GM23248 (cell line): ENCODE measurements at regions not wholly inside any gene's neighbourhood (a gene's known extent, or its start where the extent isn't known, plus 50 kb on each side); places are given as distances from the start of the nearest gene placed in this dataset.

Experiments used
- DNase-seq: peaks from one replicate; pipeline ENCODE4 v3.0.0-alpha.2; 2015
- H2AFZ ChIP-seq: fragments of 200-600 bp; sonication (generic); 2 replicates; pipeline ENCODE4 v1.6.1; 2016; ENCODE audit warnings: antibody characterized with exemption
- H3F3A ChIP-seq: fragments of 200-600 bp; sonication (generic); 2 replicates; pipeline ENCODE4 v1.6.1; 2016; ENCODE audit warnings: mild to moderate bottlenecking, antibody characterized with exemption, mixed run types; ENCODE audit not compliant: insufficient read depth
- H3K27ac ChIP-seq: fragments of 200-600 bp; sonication (generic); 2 replicates; pipeline ENCODE4 v1.5.1; 2016; ENCODE audit warnings: mild to moderate bottlenecking
- H3K27me3 ChIP-seq: fragments of 200-600 bp; sonication (generic); replicated peaks from 2 replicates; pipeline ENCODE4 v1.6.1; 2016; ENCODE audit warnings: mild to moderate bottlenecking; ENCODE audit not compliant: insufficient read depth
- H3K36me3 ChIP-seq: fragments of 200-600 bp; sonication (generic); 2 replicates; pipeline ENCODE4 v1.6.1; 2016; ENCODE audit warnings: low read depth, mild to moderate bottlenecking
- H3K4me1 ChIP-seq: fragments of 200-600 bp; sonication (generic); 2 replicates; pipeline ENCODE4 v1.6.1; 2016; ENCODE audit warnings: mild to moderate bottlenecking; ENCODE audit not compliant: insufficient read depth
- H3K4me2 ChIP-seq: fragments of 200-600 bp; sonication (generic); one replicate; pipeline ENCODE4 v1.6.1; 2016; ENCODE audit warnings: mild to moderate bottlenecking; ENCODE audit not compliant: unreplicated experiment
- H3K4me3 ChIP-seq: fragments of 200-600 bp; sonication (generic); 2 replicates; pipeline ENCODE4 v1.5.1; 2016; ENCODE audit warnings: mild to moderate bottlenecking
- H3K79me2 ChIP-seq: fragments of 200-600 bp; sonication (generic); 2 replicates; pipeline ENCODE4 v1.6.1; 2016; ENCODE audit warnings: mild to moderate bottlenecking; ENCODE audit not compliant: insufficient read depth
- H3K9ac ChIP-seq: fragments of 200-600 bp; sonication (generic); 2 replicates; pipeline ENCODE4 v1.6.1; 2016; ENCODE audit warnings: mild to moderate bottlenecking
- H3K9me2 ChIP-seq: fragments of 200-600 bp; sonication (generic); 2 replicates; pipeline ENCODE4 v1.6.1; 2016; ENCODE audit warnings: mixed run types, mild to moderate bottlenecking, moderate library complexity; ENCODE audit not compliant: insufficient read depth
- H3K9me3 ChIP-seq: fragments of 200-600 bp; sonication (generic); one replicate; pipeline ENCODE4 v1.6.1; 2017; ENCODE audit warnings: low read depth
- H4K20me1 ChIP-seq: fragments of 200-600 bp; sonication (generic); 2 replicates; pipeline ENCODE4 v1.6.0; 2016; ENCODE audit not compliant: insufficient read depth
- EZH2 ChIP-seq: fragments of 200-600 bp; sonication (generic); IDR thresholded peaks from 2 replicates; pipeline ENCODE4 v1.6.1; 2018; ENCODE audit warnings: antibody characterized with exemption, mild to moderate bottlenecking; ENCODE audit not compliant: insufficient read depth, poor library complexity, severe bottlenecking
- EZH2phosphoT487 ChIP-seq: fragments of 200-600 bp; sonication (generic); IDR thresholded peaks from 2 replicates; pipeline ENCODE4 v1.6.1; 2018; ENCODE audit warnings: antibody characterized with exemption, moderate library complexity, mild to moderate bottlenecking, low read depth; ENCODE audit not compliant: insufficient read depth
- WGBS, 2 experiments: methylation state at CpG; one replicate each; pipeline ENCODE4 v1.1.6; 2015 to 2017; ENCODE audit warnings: low lambda C conversion rate in 2 of 2, low coverage in 1 of 2; ENCODE audit errors: missing lambda C conversion rate in 2 of 2; 5-methylcytosine and 5-hydroxymethylcytosine counted together
- in situ Hi-C: fragments of 300-500 bp; cut with MboI; formaldehyde crosslinking; loops from 2 replicates; pipeline ENCODE4 v1.15.0; 2020

DNA sequence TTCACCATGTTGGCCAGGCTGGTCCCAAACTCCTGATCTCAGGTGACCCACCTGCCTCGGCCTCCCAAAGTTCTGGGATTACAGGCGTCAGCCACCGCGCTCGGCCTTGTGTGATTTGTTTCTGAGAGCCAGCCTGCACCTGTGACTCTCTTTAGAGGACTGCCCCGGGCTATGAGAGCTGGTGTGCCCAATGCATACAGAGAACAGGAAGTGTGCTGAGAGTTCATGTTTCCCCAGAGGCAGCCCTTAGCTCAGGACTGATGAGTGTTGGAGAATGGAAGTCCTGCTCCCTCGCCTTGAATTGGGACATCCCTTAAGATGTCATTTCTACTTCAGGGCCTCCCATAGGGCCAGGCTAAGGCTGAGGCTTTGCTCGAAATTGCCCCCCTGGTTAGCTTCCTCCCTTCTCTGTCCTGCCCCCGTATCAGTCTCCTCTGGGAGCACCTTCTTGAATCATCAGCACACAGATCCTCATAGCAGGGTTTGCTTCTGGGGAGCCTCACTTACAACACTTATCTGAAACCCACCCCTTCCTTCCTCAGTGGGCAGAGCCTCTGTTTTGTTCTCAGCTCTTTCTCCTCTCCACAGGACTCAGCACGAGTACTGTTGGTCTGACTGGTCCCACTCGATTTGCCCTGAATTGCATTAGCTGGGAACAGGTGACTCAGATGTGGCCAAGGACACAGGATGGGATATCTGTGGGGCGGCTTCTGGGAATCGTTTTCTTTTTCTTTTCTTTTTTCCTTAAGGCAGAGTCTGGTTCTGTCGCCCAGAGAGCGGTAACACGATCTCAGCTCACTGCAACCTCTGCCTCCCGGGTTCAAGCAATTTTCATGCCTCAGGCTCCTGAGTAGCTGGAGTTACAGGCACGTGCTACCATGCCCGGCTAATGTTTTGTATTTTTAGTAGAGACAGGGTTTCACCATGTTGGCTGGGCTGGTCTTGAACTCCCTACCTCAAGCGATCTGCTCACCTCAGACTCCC is 80.1 kb downstream of the UBIAD1 start:
- Histone ChIP-seq H2AFZ (no peak overlapping the region), H3K9me2 (no peaks in the 10 kb centered on the region), H3K27me3 (no peaks in the 10 kb centered on the region), H3K27ac (no peak overlapping the region), H3K79me2 (no peaks in the 10 kb centered on the region), H3K4me3 (no peak overlapping the region), H4K20me1 (no peaks in the 10 kb centered on the region), H3F3A (no peaks in the 10 kb centered on the region), H3K9ac (no peak overlapping the region), H3K4me2 (no peak overlapping the region), H3K4me1 (no peaks in the 10 kb centered on the region), H3K36me3 (no peaks in the 10 kb centered on the region), H3K9me3 (no peaks in the 10 kb centered on the region)
- no peak for DNase-seq
- WGBS, 2 experiments = 57% methylated on average over 20 of the region's 20 CpGs
- no peak for TF ChIP-seq EZH2phosphoT487
- TF ChIP-seq EZH2 = no peak
- in situ Hi-C loops = no loop called here

DNA sequence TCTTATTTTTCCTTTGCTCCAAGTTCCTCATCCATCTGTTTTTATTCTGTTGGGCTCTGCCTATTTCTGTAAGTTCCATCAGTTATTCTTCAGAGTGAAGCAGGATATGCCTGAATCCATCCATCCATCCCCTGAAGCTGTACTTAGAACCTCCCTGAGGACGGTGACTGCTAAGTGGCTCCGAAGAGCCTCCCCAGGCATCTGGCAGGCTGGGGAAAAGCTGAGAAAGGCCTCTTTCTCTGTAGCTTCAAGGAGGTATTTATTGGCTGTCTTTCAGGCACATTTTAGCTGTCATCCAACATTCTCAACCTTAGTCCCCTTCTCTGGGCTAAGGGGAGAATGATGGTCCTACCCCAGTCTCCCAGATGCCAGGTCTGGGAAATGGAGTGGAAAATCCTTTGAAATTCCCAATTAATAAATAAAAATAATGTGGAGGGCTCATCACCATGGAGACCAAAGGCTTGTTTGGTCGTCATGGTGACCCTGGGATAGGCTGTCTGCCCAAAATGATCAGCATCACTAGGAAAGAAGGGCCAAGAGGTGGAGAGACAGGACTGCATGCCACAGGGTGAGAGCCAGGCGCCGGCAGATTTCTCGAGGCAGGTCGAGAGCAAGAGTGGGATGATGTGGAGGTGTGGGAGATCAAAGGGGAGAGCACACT is 82.0 kb downstream of the UBIAD1 start:
- no peak for DNase-seq
- Histone ChIP-seq H3K4me3 (no peak overlapping the region), H3K27ac (no peak overlapping the region), H3K79me2 (no peaks in the 10 kb centered on the region), H2AFZ (no peak overlapping the region), H3K4me2 (no peak overlapping the region), H3K9me2 (no peaks in the 10 kb centered on the region), H3K36me3 (no peaks in the 10 kb centered on the region), H3F3A (no peaks in the 10 kb centered on the region), H3K9me3 (no peaks in the 10 kb centered on the region), H3K4me1 (no peaks in the 10 kb centered on the region), H3K9ac (no peak overlapping the region), H3K27me3 (no peaks in the 10 kb centered on the region), H4K20me1 (no peaks in the 10 kb centered on the region)
- no peak for TF ChIP-seq EZH2phosphoT487
- TF ChIP-seq EZH2 = no peak
- WGBS, 2 experiments = 55 to 61% methylated on average over 7 of the region's 7 CpGs
- in situ Hi-C loops = no loop called here

DNA sequence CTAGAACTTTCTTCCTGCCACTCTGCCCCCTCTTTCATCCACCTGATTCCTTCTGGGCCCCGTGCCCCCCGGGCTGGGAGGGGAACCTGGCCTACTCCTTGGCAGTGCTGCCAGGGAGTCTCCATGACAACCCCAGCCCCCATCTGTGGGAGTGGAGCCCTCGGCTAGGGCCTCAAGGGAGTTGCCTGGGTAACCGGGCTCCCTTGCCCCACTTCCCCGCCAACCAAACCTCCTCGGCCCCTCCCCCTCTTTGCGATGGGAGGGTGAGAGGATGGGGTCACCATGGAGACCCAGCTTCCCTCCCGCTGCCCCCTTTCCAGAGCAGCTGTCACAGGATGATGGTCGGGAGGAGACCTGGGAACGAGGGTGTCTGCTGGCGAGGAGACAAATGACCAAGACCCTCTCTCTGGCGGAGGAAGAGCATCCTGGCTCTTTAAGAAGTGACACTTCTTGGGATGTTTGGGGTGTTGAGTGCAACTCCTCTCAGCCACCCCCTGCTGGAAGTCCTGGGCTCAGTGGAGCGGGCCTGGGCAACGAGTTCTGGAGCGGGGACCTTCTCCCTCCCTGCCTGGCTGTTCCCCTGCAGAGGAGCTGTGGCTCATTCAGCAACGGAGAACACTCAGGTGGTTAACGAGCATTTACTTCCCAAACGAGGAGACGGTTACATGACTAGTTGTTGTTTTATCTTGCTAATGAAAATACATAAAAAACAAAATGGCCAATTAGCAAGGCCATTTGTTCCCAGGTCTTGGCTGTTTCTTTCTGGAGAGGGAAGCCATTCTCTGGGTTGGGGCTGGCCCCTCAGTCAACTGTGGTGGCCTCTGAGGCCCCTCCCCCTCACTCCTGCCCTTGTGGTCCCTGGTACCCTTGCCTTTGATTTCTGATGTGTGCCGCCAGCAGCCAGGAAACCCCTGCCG is 82.8 kb downstream of the UBIAD1 start:
- in situ Hi-C loops = no loop called here
- H3K27me3 ChIP-seq = no peaks in the 10 kb centered on the region; the same call in 1 of the 2 replicates
- no peaks in the 10 kb centered on the region for H3K36me3 ChIP-seq
- no peak overlapping the region for H3K9ac ChIP-seq
- no peaks in the 10 kb centered on the region for H3K4me1 ChIP-seq
- DNase-seq = no peak
- no peaks in the 10 kb centered on the region for H3F3A ChIP-seq
- H2AFZ ChIP-seq = no peak overlapping the region
- no peaks in the 10 kb centered on the region for H3K9me2 ChIP-seq
- H3K4me2 ChIP-seq = no peak overlapping the region
- 18 to 21% methylated on average over 20 to 21 of the region's 21 CpGs for WGBS, 2 experiments
- no peaks in the 10 kb centered on the region for H4K20me1 ChIP-seq
- TF ChIP-seq EZH2phosphoT487 (no peak), EZH2 (no peak)
- no peak overlapping the region for H3K4me3 ChIP-seq
- no peaks in the 10 kb centered on the region for H3K79me2 ChIP-seq
- no peaks in the 10 kb centered on the region for H3K9me3 ChIP-seq
- no peak overlapping the region for H3K27ac ChIP-seq

DNA sequence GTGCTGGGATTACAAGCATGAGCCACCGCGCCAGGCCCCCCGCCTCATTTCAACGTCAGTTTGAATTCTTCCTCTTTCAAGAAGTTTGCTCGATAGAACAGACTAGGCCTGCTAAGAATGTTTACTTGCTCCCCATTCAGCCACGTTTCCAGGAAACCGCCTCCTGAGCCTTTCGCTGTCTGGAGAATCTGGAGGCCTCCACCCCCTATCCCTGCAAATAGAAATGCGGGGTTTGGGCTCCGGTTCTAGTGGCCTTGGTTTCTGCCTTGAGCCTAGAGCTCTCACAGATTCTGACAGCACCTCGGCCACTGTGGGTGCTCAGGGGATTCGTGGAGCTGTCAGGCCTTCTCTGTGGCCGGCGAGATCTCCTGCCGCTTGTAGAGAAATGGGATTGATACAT is 84.3 kb downstream of the UBIAD1 start:
- no peaks in the 10 kb centered on the region for H3K4me1 ChIP-seq
- no peaks in the 10 kb centered on the region; the same call in 1 of the 2 replicates for H3K27me3 ChIP-seq
- H3K9ac ChIP-seq = no peak overlapping the region
- 54 to 55% methylated on average over 15 of the region's 15 CpGs for WGBS, 2 experiments
- H3K79me2 ChIP-seq = no peaks in the 10 kb centered on the region
- H3K4me2 ChIP-seq = no peak overlapping the region
- no peak overlapping the region for H2AFZ ChIP-seq
- H3F3A ChIP-seq = no peaks in the 10 kb centered on the region
- no peaks in the 10 kb centered on the region for H3K36me3 ChIP-seq
- no peaks in the 10 kb centered on the region for H3K9me2 ChIP-seq
- no peak overlapping the region for H3K4me3 ChIP-seq
- H3K27ac ChIP-seq = no peak overlapping the region
- H3K9me3 ChIP-seq = no peaks in the 10 kb centered on the region
- DNase-seq = no peak
- in situ Hi-C loops = no loop called here
- no peaks in the 10 kb centered on the region for H4K20me1 ChIP-seq
- TF ChIP-seq EZH2 = no peak
- TF ChIP-seq EZH2phosphoT487 = no peak
